Thoracic aorta (tissue), 2 donors: ENCODE measurements at regions not wholly inside any gene's neighbourhood (a gene's known extent, or its start where the extent isn't known, plus 50 kb on each side); places are given as distances from the start of the nearest gene placed in this dataset.

ENCODE experiments used
- ATAC-seq: fragments of 150-250 bp; one replicate; pipeline ENCODE4 v1.8.0; 2017; ENCODE audit warnings: low read depth; ENCODE audit not compliant: insufficient number of reproducible peaks, low FRiP score
- DNase-seq: peaks from one replicate; pipeline ENCODE4 v3.0.0-alpha.2; 2020; ENCODE audit warnings: low spot score
- H3K27ac ChIP-seq, 2 donors: fragments of 200-600 bp; sonication (generic); 1 replicate in 1 of 2; 2 replicates in 1 of 2; pipeline ENCODE4 v1.5.1; 2016; ENCODE audit warnings: mild to moderate bottlenecking in 2 of 2, moderate library complexity in 2 of 2
- H3K27me3 ChIP-seq: fragments of 200-600 bp; sonication (generic); replicated peaks from 2 replicates; pipeline ENCODE4 v1.6.0; 2016; ENCODE audit warnings: mild to moderate bottlenecking; ENCODE audit not compliant: insufficient read depth
- H3K36me3 ChIP-seq: fragments of 200-600 bp; sonication (generic); one replicate; pipeline ENCODE4 v1.5.1; 2016
- H3K4me1 ChIP-seq, 2 donors: fragments of 200-600 bp; sonication (generic); 1 replicate in 1 of 2; 2 replicates in 1 of 2; pipeline versions ENCODE4 v1.5.1 to v1.6.0; 2016; ENCODE audit warnings: low read depth in 2 of 2, mild to moderate bottlenecking in 1 of 2; ENCODE audit not compliant: control insufficient read depth in 1 of 2
- H3K4me3 ChIP-seq: fragments of 200-600 bp; sonication (generic); 2 replicates; pipeline ENCODE4 v1.5.1; 2016; ENCODE audit warnings: mild to moderate bottlenecking
- H3K9me3 ChIP-seq: fragments of 200-600 bp; sonication (generic); 2 replicates; pipeline ENCODE4 v1.5.1; 2016
- CTCF ChIP-seq: fragments of 200-600 bp; sonication (generic); IDR thresholded peaks from one replicate; pipeline ENCODE4 v1.5.1; 2019; ENCODE audit warnings: antibody characterized with exemption

DNA sequence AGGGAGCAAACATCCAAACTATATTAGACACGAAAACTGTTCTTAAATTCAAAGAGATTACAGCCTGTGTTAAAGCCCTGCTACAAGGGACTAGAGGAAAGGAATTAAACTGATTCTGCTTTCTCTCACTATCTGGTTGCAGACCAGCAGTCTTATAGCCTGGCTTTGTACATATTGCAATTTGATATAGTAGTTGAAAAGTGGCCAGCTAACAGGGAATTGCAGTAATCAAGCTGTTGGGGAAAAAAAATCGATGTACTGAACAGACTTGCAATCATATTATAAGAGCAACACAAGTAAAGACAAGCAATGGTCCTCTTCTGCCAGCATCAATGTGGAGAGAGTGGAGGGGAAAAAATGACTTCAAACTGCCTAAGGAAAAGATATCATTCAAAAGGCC lies 364.4 kb upstream of the EPHA5 start:
- DNase-seq (no peak), ATAC-seq (no peak)
- H3K36me3 ChIP-seq, result no peaks in the 10 kb centered on the region
- no peaks in the 10 kb centered on the region for H3K27me3 ChIP-seq
- H3K27ac ChIP-seq, result no peak overlapping the region
- H3K4me1 ChIP-seq, result no peaks in the 10 kb centered on the region
- H3K4me3 ChIP-seq, result no peak overlapping the region
- H3K9me3 ChIP-seq, result no peaks in the 10 kb centered on the region
- TF ChIP-seq CTCF, result no peak

DNA sequence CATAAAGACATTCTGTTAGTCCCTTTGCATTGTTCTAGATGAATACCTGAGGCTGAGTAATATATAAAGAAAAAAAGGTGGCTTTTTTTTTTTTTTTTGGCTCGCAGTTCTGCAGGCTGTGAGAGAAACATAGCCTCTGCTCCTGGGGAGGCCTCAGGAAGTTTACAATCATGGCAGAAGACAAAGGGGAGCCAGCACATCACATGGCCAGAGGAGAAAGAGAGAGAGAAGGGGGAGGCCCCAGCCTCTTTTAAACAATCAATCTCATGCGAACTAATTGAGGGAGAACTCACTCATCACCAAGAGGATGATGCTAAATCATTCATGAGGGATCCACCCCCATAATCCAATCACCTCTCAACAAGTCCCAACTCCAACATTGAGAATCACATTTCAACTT lies 364.0 kb upstream of the EPHA5 start:
- no peaks in the 10 kb centered on the region for H3K4me1 ChIP-seq
- no peaks in the 10 kb centered on the region for H3K27me3 ChIP-seq
- no peak for ATAC-seq
- H3K36me3 ChIP-seq, result no peaks in the 10 kb centered on the region
- H3K4me3 ChIP-seq, result no peak overlapping the region
- no peak for DNase-seq
- no peak for TF ChIP-seq CTCF
- no peaks in the 10 kb centered on the region for H3K9me3 ChIP-seq
- no peak overlapping the region for H3K27ac ChIP-seq

GRCh38 chr4:66032571-66032970 lies 362.3 kb upstream of the EPHA5 start:
- no peak for DNase-seq
- no peak for TF ChIP-seq CTCF
- no peak for ATAC-seq
- Histone ChIP-seq H3K27ac (no peak overlapping the region), H3K27me3 (no peaks in the 10 kb centered on the region), H3K36me3 (no peaks in the 10 kb centered on the region), H3K4me1 (no peaks in the 10 kb centered on the region), H3K4me3 (no peak overlapping the region), H3K9me3 (no peaks in the 10 kb centered on the region)

DNA sequence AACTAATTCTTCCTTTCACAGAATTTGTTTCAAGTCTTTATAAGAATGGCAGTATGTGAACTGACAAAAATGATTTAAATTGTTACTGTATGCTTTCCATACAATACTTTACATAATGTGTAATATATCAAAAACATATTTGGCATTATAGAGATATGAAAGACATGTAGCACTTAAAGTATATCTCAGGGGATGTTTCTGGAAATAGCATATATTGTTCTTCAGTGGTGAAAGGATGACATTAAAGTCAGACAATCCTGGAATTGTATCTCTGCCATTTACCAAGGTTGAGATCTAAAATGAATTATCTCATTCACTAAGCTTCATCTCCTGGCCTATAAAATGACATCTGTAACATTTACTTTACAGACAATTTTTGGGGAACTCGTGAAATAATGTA lies 358.4 kb upstream of the EPHA5 start:
- H3K4me1 ChIP-seq, result no peaks in the 10 kb centered on the region
- H3K27me3 ChIP-seq, result no peaks in the 10 kb centered on the region
- H3K27ac ChIP-seq, result no peak overlapping the region
- DNase-seq (no peak), ATAC-seq (no peak)
- H3K9me3 ChIP-seq, result no peaks in the 10 kb centered on the region
- TF ChIP-seq CTCF, result no peak
- no peak overlapping the region for H3K4me3 ChIP-seq
- no peaks in the 10 kb centered on the region for H3K36me3 ChIP-seq

DNA sequence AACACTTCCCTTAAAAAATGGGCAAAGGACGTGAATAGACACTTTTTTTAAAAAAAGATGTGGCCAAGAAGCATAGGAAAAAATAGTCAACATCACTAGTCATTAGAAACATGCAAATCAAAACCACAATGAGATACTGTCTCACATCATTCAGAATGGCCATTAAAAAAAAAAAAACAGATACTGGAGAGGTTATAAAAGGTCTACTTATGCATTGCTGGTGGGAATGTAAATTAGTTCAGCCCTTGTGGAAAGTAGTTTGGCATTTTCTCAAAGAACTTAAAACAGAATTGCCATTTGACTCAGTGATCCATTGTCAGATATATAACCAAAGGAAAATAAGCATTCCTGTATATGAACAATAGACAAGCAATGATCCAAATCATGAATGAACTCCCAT lies 352.8 kb upstream of the EPHA5 start:
- no peak overlapping the region for H3K27ac ChIP-seq
- no peaks in the 10 kb centered on the region for H3K36me3 ChIP-seq
- no peaks in the 10 kb centered on the region for H3K9me3 ChIP-seq
- H3K4me3 ChIP-seq, result no peak overlapping the region
- DNase-seq (no peak), ATAC-seq (no peak)
- no peak for TF ChIP-seq CTCF
- H3K27me3 ChIP-seq, result no peaks in the 10 kb centered on the region
- H3K4me1 ChIP-seq, result no peaks in the 10 kb centered on the region
